GM08714 (cell line): ENCODE measurements at regions not wholly inside any gene's neighbourhood (a gene's known extent, or its start where the extent isn't known, plus 50 kb on each side); places are given as distances from the start of the nearest gene placed in this dataset.

Experiments
- H3K4me3 ChIP-seq: fragments of 200-500 bp; sonication (Bioruptor generic); 2 replicates; pipeline ENCODE4 v1.5.1; 2014; ENCODE audit warnings: mild to moderate bottlenecking, low read length, inconsistent platforms
- ZNF274 ChIP-seq: IDR thresholded peaks from 2 replicates; pipeline ENCODE4 v1.6.1; 2012; ENCODE audit warnings: mild to moderate bottlenecking, low read depth, low read length

DNA sequence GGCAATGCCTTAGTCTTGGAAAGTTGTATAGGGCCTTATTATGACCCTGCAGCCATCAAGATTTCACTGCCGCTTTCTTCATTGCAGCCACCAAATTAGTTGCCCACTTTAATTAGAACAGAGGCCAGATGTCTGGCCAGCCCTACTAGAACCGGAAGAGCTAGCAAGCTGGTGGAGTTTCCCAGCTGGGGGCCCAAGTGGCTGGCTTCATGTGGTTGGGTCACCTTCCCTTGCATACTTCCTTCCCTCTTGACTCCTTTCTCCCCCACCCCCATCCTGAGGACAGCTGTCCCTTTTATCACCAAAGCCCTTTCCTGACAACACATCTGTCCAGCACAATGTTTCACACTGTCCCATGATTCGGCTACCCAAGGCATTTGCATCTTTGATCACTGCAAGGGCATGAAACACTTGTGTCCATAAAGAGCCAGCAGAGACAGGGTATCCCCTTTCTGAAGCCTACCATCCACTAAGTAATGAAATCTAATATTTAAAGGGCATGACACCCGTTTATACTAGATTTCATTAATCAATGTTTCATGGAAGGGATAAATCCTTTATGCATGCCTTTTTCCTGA is 187.2 kb downstream of the BCL11A start:
- no peak for TF ChIP-seq ZNF274
- no peak overlapping the region for H3K4me3 ChIP-seq

- TF ChIP-seq ZNF274 = no peak
- no peak overlapping the region for H3K4me3 ChIP-seq
Measured at GRCh38 chr2:60365556-60365955, 187.9 kb downstream of the BCL11A start.

- H3K4me3 ChIP-seq = no peak overlapping the region
- no peak for TF ChIP-seq ZNF274
Measured at GRCh38 chr2:60364491-60364890, 189.0 kb downstream of the BCL11A start.

DNA sequence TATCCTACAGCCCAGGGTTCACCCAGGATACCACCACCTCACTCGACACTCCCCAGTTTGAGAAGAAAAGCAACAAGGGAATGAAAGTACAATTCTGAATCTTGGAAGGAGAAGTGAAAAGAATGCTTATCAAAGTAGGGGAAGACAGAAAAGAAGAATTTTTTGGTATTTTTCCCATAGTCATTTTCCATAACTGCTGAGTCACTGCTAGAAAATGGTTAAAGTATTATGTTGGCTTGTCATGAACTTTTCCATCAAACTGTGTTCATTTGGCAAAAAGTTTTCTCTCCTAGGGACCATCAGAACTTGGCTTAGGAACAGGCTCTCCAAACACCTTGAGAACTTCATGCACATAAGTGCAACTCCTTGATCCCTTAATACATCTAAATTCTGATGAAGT is 192.0 kb downstream of the BCL11A start:
- TF ChIP-seq ZNF274 = no peak
- no peak overlapping the region for H3K4me3 ChIP-seq

DNA sequence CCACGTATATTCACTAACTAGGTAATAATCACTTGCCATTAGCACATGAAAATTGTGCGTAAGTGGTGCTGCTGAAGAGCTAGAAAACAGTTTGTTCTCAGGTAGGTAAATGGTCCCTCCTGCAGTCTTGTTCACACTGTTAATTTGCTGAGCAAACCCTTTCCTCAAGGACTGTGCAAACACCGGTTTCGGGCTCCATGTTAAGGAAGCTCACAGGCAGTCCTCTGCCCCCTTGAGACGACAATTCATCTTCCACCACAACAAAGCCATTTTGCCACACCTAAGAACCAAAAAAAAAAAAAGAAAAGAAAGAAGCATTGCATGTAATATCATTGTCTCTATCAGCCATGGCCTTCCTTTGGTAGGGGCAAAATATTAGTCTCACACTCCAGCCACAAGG is 193.9 kb downstream of the BCL11A start:
- no peak for TF ChIP-seq ZNF274
- H3K4me3 ChIP-seq = no peak overlapping the region

GRCh38 chr2:60358476-60358875 is 195.0 kb downstream of the BCL11A start:
- no peak overlapping the region for H3K4me3 ChIP-seq
- no peak for TF ChIP-seq ZNF274

DNA sequence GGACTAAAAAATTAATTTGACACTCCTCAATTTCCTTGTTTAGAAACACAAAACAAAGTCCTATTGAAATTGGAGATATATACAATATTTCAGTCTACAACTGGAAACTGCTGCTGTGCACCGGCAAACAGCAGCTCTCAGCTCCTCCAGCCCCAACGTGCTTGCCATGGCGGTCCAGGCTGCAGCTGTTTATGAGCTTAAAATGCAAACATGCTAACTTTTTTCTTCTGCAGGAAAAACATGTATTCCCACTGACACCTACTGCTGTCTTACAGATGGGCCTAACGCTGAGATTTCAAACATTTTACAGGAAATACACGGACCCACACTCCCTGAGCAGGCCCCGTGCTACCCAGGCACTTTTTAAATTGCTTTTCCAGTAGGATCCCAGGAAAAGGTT is 195.5 kb downstream of the BCL11A start:
- H3K4me3 ChIP-seq = no peak overlapping the region
- no peak for TF ChIP-seq ZNF274

GRCh38 chr2:60356346-60356745 is 197.1 kb downstream of the BCL11A start:
- TF ChIP-seq ZNF274 = no peak
- peak overlapping the region; percentile 17; the same call in 1 of the 2 replicates for H3K4me3 ChIP-seq

DNA sequence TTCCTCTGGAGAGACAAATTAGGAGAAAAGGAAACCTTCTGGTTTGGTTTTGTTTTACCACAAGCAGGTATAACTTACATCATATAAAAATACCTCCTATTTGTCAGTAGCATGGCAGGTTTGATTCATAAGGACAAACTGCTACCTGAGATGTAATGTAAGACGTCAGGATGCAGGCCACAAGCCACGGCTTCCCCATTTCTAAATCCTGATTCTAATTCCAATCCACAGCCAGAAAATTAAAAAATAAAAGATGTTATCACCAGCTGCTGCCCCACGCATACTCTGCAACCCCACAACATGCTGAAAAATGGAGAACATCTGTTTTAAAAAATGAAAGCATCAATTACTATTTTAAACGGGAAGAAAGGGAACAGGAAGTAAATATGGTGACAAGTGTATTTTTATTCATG is 197.6 kb downstream of the BCL11A start:
- no peak for TF ChIP-seq ZNF274
- H3K4me3 ChIP-seq = no peak overlapping the region

DNA sequence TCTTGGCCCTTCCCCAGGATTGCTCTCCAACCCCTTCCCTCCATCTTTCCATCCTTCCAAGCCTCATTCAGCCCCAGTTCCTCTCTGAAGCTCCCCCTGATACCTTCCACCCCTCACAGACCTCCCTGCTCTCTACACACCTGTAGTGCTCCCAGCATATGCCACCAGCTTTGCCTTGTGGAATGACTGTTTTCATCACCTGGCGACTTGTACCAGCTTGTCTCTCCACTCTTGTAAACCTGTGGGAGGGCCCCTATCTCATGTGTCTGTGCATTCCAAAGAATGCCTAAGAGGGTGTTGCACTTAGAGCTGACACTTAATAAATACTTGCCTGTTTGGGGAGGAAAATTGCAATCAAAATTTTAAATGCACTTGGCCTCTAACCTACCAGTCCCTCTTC is 198.7 kb downstream of the BCL11A start:
- no peak for TF ChIP-seq ZNF274
- H3K4me3 ChIP-seq = no peak overlapping the region

DNA sequence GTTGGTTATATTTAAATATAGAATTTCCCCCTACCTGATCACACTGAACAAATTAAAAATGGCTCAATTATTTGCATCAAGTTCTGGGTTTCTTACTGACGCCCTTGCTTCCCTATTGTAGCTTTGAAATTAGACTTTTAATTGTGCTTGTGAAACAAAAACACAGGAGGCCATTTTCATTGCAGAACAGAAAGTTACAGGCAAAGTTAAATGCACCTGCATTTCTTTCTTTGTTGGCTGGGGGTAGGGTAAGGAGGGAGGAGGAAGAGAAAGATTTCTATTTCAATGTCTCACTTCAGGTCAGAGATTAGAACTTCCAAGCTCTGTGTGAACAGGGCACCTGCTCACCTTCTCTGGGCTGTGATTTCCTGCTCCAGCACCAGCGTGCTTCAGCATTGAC is 199.6 kb downstream of the BCL11A start:
- no peak for TF ChIP-seq ZNF274
- no peak overlapping the region for H3K4me3 ChIP-seq

DNA sequence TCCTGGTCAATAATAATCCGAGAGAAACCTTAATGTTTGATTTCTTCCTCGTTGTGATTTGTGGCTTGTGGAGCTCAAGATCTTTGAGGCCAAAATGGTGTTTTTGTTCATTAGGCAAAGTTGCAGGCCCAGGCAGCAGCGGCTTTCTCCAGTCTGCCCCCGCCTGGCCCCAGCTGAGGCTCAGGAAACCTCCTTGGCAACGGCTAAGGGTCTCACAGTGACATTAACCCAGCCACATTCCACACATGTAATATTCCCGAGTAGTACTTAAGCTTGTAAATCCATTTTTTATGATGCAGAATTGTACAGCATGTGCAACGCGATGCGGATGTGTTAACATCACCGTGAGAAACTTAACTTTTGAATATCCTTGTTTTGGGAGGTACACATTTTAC is 200.1 kb downstream of the BCL11A start:
- no peak for TF ChIP-seq ZNF274
- H3K4me3 ChIP-seq = no peak overlapping the region; the same call in 1 of the 2 replicates

DNA sequence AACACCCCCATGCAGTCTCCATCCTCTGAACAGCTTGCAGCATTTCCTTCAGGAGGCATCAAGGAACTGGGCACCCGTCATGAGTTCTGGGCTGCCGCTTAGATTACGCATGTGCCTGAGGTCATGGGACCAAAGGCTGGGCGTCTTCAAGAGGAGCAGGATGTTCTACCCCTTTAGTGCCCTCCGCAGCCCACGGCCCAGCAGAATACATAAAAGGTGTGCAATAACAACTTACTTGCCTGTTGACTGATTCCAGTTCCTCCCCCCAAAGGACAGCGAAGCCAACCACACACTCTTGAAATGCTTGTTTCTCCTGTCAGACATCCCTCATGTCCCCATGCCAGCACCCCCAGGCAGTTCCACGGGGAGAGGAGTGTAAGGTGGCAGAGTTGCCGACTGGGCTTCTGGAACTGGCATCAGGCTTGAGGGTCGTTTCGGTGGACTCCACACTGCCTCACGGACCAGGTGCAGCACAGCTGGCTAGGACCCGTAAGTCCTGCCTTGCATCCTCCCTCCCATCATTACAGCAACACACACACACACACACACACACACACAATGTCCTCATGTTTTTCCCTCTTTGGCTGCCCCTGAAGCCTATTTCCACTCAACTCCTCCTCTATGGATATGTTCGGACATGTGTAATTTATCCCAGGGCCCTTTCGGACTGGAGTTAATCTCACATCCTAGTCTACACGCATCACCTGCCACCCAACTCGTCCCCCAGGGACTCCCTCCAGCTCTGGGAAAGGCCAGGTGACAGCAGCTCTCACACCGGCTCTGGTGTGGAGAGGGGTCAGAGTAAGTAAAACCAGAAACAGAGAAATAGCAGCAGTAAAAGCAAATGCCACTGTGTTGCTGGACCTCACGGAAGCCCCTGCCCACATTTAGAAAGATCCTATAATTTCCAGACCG is 200.7 kb downstream of the BCL11A start:
- no peak for TF ChIP-seq ZNF274
- H3K4me3 ChIP-seq = no peak overlapping the region; the same call in 1 of the 2 replicates

DNA sequence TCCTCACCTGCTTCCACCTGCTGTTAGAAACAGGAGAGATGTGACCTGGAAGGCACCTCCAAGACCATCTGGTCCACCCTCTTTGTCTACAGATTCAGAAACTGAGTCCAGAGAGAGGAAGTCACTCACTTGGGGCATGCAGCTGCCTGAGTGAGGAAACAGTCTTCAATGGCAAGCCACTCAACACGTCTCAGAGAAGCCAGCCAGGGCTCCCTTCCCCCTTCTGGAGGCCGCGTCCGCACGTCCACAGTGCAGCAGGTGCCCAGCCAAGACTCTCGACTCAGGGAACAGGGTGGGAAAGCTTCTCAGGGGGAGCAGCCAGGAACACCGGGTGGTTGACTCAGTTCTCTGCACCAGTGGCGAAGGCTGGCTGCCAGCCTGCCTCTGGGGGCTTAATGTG is 201.7 kb downstream of the BCL11A start:
- no peak for TF ChIP-seq ZNF274

DNA sequence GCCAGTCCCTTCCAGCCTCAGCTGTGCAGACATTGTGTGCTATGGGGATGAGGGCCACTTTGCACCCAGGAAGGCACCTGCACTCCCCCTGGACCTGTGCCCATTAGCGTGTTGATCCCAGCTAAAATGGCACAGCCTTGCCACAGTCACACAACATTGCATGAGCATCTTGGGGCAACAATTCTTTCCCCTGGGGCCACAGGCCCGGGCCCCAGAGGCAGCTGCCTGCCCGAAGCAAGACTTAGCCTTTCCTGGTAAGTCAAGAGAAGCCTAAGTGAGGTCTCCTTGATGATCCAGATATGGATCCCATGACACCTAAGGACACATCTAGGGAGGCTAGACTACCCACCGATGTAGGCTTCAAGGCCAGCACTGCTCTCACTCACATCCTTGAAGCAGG is 202.1 kb downstream of the BCL11A start:
- H3K4me3 ChIP-seq = no peak overlapping the region
- no peak for TF ChIP-seq ZNF274

More for the DNA sequence above, 201.7 kb downstream of the BCL11A start:
- no peak overlapping the region; the same call in 1 of the 2 replicates for H3K4me3 ChIP-seq

- H3K4me3 ChIP-seq = no peak overlapping the region
- TF ChIP-seq ZNF274 = no peak
Measured at GRCh38 chr2:60350791-60351190, 202.7 kb downstream of the BCL11A start.
